GM21447 (cell line): ENCODE measurements at regions not wholly inside any gene's neighbourhood (a gene's known extent, or its start where the extent isn't known, plus 50 kb on each side); places are given as distances from the start of the nearest gene placed in this dataset.

Experiments
- ATAC-seq: cut with Tn5 transposase; IDR thresholded peaks from one replicate; pipeline ENCODE4 v1.9.1; 2021; ENCODE audit not compliant: unreplicated experiment

DNA sequence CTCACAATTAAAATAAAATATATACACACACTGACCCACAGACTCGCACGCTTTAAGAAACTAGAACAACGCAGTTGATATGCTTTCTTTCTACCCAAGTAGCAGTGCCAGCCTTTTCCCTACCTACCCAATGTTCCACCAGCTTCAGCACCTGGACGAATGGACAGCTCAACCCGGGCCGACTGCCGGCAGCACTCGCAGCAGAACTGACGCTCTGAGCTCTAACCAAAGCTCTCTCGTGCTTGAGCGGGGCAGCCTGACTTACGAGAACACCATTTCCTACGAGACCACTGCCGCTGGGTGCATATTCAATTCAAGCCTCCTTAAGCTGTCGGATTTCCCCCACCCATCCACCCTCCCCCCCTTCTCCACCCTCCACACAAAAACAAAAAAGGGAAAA lies 127.4 kb upstream of the DPYD start:
- ATAC-seq: no peak

- no peak for ATAC-seq
Measured at GRCh38 chr1:98047171-98047570, 126.3 kb upstream of the DPYD start.

DNA sequence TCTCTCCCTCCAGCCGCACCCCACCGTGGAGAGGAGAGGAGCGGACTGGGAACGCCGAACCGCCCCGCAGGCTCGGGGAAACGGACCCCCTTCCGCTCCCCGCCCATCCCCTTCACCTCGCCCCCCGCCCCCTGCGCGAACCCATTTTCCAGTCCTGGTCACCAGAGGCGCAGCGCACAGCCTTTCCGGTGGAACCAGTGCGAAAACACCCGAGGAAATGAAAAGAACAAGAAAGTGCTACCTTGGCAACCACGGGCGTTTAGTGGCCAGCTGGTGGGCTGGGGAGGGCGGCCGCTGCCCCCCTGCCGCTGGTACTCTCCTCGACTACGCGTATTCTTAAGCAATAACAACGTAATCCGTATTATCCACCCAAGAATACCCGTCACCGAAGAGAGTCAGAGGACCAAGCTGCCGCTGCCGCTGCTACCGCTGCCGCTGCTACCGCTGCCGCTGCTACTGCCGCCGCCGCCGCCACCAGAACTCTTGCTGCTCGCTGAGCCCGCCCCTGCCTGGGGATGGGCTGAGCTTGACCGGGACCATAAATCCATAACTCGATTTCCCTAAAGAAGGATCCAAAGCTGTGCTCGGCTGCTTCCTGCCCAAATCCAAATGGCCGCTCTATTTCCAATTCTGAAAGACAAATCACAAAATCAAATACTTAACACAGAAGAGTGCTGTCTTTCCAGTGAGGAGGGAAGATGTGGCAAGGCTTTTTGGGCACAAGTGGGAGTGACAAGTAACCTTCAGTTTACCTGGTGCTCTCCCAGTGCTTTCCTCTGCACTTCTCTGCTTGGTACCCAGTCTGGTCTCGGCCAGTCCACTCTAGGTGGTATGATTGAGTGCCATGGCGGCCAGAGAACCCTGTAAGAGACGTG lies 125.2 kb upstream of the DPYD start:
- ATAC-seq: no peak

DNA sequence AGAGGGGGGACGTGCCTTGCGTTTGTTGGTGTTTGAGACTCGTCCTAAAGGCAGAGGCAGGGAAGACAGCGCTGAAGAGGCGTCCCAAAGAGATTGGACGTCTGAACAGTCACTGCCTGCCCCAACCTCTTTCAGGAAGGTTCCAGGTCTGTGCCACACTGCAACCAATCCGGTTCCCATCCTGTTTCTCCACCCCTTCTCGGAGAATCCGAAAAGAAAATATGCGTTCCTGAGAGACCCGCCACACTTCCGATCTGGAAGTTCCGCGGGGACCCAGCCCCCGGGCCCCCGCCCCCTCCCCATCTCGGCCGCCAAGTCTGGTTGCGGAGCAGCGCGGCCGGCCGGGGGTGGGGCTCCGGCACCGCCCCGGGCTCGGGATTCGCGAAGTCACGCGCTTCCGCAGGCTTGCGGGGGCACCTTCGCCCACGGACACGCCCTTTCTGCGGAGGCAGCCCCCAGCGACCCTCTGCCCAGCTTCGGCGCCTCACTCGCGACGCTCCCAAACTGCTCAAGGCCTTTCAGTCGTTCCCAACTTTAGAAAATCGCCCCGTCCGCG lies 124.5 kb upstream of the DPYD start:
- no peak for ATAC-seq

- no peak for ATAC-seq
Measured at GRCh38 chr1:98044766-98045165, 123.9 kb upstream of the DPYD start.

DNA sequence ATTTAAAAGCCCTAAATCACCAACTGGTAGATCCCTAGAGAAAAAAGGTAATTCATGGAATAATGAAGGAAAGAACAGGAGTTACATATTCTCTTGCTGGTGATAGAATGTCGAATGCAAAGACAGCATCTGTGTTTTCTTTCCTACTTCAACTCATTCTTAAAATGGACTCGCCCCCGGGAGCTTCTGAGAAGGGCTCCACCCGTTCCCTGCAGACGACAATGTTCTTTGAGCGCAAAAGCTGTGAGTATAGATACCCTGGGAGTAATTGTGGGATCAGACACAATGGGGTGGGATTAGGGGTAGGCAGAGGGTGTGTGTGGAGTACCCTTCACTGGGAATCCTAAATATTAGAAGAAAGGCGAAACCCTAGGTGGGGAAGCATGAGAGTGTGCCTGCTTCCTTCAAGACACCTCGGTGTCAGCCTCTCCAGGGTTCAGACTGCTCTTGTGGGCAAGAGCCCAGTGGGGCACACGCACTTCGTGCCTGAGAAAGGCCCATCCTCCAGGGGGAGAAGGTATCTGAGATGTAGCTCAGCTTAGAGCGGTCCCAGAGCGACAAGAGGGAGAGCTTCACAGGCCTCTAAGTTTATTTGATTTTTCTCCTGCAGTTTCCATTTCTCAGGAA lies 123.3 kb upstream of the DPYD start:
- no peak for ATAC-seq

- no peak for ATAC-seq
Measured at GRCh38 chr1:98035602-98036002, 114.8 kb upstream of the DPYD start.

- ATAC-seq: no peak
Measured at GRCh38 chr1:98034505-98034904, 113.7 kb upstream of the DPYD start.

DNA sequence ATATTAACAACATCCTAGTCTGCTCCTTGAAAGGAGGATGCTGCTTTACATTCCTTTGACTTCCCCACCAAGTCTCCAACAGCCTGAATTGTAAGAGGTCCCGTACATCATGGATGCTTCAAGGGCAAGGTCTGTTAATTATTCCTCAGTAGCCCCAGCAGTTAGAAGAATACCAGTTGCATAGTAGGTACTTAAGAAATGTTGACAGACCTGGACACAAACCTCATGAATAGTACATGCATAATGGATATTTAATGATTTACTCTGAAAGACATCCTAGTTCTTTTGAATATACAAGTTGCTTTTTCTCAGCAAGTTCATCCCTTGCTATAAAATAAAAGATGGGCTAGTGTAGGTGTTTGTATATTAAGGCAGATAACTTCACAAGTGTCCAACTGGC lies 112.1 kb upstream of the DPYD start:
- no peak for ATAC-seq

DNA sequence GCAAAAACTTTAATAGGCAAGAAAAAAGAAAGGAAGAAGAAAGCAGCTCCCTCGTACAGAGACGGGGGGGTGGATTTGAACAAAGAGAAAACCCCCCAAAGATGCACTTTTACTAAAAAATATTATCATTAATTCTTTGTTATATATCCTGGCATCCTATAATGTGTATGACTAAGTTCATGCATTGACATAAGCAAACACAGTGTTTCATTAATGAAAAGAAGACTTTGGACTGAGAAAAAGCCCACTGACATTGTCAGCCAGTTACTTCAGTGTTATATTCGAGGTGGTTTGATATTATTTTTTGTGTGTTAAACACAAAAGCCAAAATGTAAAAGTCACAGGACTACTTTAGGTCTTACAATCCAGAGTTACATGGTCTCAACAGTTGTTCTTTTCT lies 110.1 kb upstream of the DPYD start:
- ATAC-seq: no peak

DNA sequence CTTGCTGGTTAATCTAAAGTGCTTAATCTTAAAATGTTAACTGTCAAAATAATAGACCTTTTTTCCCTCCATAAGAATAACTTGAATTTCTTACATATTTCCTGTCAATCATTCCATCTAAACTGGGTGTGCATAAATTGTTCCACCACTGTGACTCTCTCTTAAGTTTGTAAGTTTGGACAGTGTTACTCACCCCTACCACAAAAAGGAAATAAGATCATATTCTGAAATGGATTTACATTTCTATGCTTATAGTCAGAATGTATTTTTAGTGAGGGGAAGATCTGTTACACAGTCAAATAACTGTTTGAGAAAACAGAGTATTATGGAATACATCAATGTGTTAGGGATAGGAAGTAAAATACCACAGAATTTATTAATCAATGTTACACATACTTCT lies 109.6 kb upstream of the DPYD start:
- ATAC-seq: no peak

- ATAC-seq: no peak
Measured at GRCh38 chr1:98028800-98029199, 108.0 kb upstream of the DPYD start.

DNA sequence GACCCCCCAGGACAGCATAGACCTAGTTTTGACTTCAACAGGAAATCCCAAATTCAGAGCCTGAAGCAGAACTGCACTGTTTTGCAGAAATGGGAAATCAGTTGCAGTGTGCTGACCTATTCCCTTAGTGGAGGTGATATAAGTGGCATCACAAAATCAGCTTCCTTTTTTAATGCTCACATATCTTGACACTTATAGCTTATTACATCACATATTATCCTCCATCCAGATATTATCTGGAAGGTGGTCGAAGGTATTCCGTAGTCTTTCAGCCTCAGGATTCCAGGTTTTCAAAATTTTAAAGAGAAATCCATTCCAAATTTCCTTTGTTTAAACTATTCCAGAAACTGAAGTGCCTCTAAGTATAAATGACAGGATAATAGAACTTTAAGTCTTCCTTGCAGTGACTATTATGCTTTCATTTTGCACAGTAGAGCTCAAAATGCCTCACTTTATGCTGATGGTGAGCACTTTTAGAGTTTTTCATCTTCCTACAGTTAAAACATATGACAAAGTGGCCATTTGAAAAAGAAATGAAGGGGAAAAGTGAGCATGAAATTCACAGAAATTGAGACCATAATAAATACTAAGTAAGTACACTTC lies 106.4 kb upstream of the DPYD start:
- no peak for ATAC-seq

DNA sequence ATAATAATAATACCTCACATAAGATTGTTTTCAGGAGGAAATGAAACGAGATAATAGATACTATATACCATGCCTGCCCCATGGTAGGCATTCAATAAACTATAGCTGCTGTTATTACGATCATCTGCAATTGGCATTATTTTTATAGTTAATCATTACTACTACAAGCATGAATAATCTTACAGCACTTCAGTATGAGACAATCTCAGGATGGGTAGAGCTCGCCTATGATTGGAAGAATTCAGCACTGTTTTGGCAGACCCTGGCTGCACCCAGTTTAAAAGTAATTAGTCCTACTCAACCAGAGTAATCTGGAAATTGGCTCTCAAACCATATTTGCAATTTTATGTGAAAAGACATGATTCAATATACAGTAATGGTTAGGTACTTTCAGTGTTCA lies 105.0 kb upstream of the DPYD start:
- no peak for ATAC-seq

DNA sequence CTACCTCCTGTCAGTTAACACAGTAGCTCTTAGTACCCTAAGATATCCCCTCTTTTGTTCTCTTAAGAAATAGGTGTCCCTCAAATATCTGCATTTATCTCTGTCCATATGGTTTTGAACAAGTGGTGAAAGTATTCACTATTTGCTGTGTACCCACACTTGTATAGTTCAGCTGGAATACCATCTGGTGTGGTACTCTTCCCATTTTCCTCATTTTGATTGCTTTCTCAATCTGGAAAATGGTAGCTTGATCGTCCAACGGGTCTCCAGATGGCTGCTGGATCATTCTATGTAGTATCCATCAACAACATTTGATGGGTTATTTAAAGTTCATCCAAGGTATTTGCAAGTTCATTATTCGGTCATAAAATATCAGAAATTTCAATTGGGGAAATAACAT lies 100.3 kb upstream of the DPYD start:
- no peak for ATAC-seq

DNA sequence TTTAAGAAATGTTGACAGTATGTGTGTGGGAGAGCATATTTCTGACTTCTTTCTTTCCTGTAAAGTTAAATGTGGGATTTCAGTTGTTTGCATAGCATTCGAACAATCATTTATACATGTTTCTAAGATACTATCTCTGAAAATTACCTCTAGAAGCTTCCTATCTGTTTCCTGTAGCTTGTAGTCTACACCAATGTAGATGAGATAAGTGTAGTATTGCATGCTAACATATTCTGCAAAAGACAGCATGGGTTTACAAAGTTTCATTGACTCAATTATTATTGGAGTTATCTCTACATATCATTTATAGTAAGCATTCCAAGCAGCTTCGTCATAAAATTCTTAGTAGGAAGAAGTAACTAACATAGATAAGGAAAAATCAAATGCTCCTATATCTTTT lies 98.9 kb upstream of the DPYD start:
- ATAC-seq: no peak

DNA sequence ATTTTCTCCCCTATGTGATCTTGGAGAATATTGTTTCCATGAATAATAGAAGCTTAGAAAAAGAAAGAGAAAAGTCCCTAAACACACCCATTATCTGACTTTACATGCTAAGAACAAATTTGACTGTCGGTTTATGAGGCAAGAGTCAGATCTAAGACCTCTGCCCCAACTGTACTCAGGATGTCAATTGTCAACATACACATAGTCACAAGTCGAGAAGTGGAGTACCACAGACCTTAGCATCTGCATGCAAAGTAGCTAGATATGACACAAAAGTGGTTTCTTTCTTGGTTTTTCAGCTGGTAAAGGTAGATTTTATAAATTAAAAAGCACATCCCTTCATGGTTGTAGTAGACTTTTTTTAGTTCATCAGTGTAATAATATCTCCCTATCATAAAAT lies 97.2 kb upstream of the DPYD start:
- ATAC-seq: no peak

GRCh38 chr1:98017184-98017583 lies 96.3 kb upstream of the DPYD start:
- no peak for ATAC-seq

GRCh38 chr1:98008373-98008772 lies 87.5 kb upstream of the DPYD start:
- ATAC-seq: no peak

DNA sequence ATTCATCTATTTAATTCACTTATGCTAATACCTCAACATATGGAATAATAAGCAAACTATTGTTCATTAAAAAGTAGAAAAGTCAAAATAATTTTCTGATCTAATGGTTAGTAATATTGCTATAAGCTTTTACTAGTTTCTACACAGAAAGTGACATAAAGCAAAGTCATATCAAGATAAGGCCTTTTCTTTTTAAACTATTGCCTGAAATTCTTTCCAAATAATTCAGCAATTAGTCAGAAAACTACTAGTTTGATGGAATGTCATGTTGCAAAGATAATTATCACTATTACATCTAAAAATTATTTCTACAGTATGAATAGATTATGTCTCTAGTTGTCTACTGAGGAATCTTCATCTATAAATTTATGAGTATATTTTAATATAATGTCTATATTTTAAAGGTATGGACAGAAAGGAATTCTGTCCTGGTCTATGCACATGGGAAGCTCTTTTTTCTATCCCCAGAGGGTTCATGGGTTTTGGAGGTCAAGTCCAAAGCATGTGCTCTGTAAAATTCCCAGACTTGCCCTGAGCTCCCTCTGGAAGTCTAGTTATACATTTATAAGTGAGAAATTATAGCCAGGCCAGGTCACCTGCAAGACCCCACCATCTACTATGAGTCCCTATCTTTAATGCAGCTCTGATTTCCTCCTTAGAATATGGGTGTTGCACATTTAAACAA lies 84.6 kb upstream of the DPYD start:
- no peak for ATAC-seq

GRCh38 chr1:98003442-98003841 lies 82.6 kb upstream of the DPYD start:
- no peak for ATAC-seq
